GM21423 (cell line): ENCODE measurements at regions not wholly inside any gene's neighbourhood (a gene's known extent, or its start where the extent isn't known, plus 50 kb on each side); places are given as distances from the start of the nearest gene placed in this dataset.

Source experiments
- ATAC-seq: cut with Tn5 transposase; IDR thresholded peaks from one replicate; pipeline ENCODE4 v1.9.1; 2021; ENCODE audit warnings: mild to moderate bottlenecking, moderate library complexity; ENCODE audit not compliant: unreplicated experiment

- no peak for ATAC-seq
Measured at GRCh38 chr14:32018391-32019092, 58.6 kb upstream of the ARHGAP5 start.

- no peak for ATAC-seq
Measured at GRCh38 chr14:32019276-32019675, 57.8 kb upstream of the ARHGAP5 start.

GRCh38 chr14:32020882-32021281 is 56.2 kb upstream of the ARHGAP5 start:
- ATAC-seq = no peak

GRCh38 chr14:32021341-32021740 is 55.8 kb upstream of the ARHGAP5 start:
- ATAC-seq = no peak

GRCh38 chr14:32022525-32022924 is 54.6 kb upstream of the ARHGAP5 start:
- no peak for ATAC-seq

GRCh38 chr14:32022938-32023466 is 54.1 kb upstream of the ARHGAP5 start:
- no peak for ATAC-seq

GRCh38 chr14:32023540-32023939 is 53.6 kb upstream of the ARHGAP5 start:
- ATAC-seq = no peak

- ATAC-seq = no peak
Measured at GRCh38 chr14:32027255-32027939, 49.7 kb upstream of the ARHGAP5 start.
